CD4-positive, alpha-beta T cell treated with Interleukin-17A for 4 hours (primary cell): ENCODE measurements at regions not wholly inside any gene's neighbourhood (a gene's known extent, or its start where the extent isn't known, plus 50 kb on each side); places are given as distances from the start of the nearest gene placed in this dataset.

Experiments
- DNase-seq: peaks from one replicate; pipeline ENCODE4 v3.0.0-alpha.2; 2020; ENCODE audit warnings: mixed read lengths

GRCh38 chr4:22094217-22094616 lies 145.6 kb upstream of the KCNIP4 start:
- DNase-seq = no peak

DNA sequence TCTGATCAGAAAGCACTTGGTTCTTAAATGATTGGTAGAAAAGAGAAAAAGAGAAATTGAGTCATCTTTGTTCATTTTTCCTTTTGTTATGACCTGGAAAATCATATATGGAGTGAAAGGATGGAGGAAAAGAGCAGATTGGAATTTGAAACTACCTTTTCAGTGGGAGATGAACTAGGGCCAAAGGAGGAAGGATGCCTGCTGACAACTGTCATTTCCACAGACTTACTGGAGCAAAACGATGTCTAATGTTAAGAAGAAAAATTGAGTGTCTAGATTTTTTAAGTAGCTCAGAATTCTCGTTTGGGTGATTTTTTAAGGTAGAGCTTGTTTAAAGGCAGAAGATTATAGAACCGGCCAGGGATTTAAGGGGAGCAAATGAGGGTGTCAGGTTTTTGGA lies 144.6 kb upstream of the KCNIP4 start:
- DNase-seq = no peak

DNA sequence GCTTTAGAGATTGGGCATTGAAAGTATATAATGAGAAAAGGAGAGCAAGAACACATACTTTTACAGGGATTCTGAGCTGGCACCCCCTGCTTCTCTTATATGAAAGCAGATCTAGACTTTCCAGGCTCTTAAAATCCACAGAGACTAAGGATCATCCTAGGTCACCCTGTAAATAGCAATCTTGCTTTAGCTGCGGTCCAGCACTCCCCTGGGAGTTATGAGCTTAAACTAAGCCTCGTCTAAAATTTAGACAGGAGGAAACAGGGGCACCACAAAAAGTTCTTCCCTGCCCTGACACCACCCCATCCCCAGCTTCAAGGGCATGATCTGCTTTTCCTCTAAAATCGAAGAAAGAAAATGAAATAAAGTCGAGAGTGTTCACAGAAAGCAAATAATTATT lies 143.3 kb upstream of the KCNIP4 start:
- no peak for DNase-seq

DNA sequence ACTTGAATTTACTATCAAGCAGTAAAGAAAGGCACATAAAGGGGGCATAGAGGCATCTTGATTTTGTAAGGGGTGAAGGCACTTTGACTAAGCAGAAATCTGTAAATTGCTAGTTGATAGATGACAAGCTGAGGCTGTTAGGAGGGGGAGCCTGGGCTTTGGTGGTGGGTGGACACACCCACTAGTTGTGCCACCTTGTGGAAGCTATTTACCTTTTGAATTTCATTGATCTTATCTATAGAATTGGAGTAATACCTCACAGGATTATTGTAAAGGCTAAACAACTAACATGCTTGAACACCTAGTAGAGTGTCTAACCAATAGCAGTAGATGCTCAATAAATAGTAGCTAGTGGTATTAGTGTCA lies 142.8 kb upstream of the KCNIP4 start:
- DNase-seq = no peak

DNA sequence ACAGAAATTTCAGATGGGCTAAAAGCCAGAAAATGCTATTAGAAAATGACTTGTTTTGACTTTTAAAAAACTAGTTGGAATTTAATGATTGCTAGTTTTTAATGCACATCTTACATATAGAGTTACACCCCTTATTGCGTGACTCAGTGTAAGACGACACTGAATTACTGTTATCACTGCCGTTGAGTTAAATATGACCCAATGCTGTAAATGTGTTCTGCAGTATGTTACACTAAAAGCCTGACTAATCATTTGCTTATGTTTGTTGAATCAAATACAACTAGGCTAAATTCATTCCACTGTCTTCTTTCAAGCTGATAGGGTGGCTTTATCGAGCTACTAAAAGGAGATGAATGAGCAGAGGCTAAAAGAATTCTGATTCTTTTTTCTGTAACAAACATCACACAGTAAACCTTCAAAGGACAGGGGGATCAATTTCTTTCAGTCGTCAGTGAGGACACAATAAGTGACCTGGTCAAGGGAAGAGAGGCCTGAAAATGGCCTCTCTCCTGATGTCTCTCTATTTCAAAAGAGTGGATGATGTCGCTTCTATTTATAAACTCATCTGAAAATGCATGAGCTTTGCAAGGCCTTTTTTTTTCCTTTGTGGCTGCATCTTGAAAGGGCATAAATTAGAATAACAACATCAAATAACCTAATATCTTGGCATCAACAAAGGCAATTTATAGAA lies 142.2 kb upstream of the KCNIP4 start:
- no peak for DNase-seq

DNA sequence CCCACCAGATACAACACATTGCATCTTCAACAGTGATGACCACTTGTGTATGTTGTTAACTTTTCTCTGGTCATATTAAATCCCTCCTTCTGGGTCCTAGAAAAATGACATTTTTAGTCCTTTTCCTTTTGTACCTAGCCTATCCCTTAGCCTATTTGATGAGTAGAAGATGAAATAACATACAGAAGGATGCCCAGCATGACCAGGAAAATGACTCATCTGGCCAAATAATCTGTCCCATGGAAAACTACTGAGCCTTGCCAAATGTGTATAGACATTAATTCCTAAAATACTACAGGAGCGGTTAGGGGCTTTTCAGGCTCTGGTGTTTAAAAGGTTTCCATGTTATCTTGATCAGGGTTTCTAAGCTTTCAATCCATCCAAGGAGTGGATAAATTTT lies 129.0 kb upstream of the KCNIP4 start:
- no peak for DNase-seq

- no peak for DNase-seq
Measured at GRCh38 chr4:22072726-22073125, 124.2 kb upstream of the KCNIP4 start.

- no peak for DNase-seq
Measured at GRCh38 chr4:22072240-22072639, 123.7 kb upstream of the KCNIP4 start.

GRCh38 chr4:22071749-22072148 lies 123.2 kb upstream of the KCNIP4 start:
- no peak for DNase-seq

DNA sequence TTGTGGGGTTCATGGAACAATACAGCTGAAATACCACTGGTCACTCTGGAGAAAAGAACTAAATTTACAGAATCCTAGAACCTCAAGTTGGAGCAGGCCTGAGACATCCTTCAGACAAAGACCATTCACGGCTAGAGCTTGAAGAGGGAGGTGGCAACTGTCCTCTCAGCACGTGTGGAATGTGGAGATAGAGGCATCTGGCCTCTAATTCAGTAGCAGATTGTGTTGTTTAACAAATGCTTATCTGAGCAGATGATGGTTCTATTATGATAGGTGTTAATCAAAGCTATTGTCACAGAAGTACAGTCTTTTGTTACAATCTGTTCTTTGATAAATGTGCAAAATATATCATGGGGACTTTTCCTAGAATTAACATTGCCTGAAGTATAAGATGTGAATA lies 121.7 kb upstream of the KCNIP4 start:
- no peak for DNase-seq

DNA sequence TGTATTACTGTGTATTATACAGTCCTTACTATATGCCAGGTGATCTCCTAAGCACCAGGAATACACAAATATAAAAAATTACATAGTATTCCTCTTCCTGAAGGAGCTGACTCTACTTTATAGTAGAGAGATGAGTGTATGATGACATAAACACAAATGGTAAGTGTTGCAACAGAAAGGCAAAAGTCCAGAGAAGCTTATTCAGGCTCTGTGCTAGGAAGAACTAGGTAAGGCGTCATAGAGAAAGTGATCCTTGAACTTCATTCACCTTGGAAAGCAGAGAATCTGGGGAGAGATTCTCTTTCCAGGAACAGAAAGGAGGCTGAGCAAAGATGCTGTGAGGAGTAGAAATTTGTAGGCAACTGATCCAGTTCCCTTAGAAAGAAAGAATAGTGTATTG lies 115.0 kb upstream of the KCNIP4 start:
- no peak for DNase-seq

DNA sequence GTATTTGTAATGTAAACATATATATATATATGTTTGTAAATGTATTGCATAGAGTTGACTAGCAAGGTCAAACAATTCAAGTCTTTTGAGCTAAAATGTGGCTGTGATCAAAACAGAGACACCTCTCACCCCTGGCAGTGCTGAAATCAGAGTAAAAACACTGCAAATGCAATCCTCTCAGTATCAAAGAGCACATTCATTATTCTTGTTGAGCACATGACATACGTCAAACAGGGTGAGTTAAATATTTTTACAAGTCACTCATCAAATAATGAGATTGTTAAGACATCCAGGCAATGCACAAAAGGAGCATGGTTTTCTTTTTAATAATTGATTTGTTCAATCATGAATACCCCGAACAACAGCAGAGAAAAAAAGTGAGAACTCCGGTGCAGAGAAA lies 114.1 kb upstream of the KCNIP4 start:
- no peak for DNase-seq

- DNase-seq = no peak
Measured at GRCh38 chr4:22055954-22056353, 107.4 kb upstream of the KCNIP4 start.

DNA sequence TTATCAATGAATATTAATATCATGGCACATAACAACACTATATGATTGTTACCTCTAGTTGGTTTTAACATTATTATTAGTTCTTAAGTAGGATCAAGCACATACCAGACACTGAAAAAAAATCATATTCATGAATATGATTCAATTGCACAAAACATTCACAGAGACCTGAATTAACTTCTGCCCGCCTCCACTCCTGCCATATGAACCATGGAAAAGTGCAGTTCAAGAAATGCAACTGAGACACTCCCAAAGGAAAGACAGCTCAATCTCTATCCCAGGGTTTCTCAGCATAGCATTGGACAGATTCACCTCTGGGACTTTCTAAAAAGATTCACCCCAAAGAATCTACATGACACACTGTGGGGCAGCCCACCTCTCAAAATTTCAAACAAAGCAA lies 103.5 kb upstream of the KCNIP4 start:
- DNase-seq = no peak

GRCh38 chr4:22048323-22048722 lies 99.8 kb upstream of the KCNIP4 start:
- DNase-seq = no peak

DNA sequence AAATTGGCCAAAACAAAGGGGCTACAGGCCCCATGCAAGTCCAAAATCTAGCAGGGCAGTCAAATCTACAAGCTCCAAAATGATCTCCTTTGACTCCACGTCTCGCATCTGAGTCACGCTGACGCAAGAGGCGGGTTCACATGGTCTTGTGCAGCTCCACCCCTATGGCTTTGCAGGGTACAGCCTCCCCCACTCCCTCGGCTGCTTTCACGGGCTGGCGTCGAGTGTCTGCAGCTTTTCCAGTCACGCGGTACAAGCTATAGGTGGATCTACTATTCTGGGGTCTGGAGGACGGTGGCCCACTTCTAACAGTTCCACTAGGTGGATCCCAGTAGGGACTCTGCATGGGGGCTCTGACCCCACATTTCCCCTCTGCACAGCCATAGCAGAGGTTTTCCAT lies 99.2 kb upstream of the KCNIP4 start:
- DNase-seq = no peak

DNA sequence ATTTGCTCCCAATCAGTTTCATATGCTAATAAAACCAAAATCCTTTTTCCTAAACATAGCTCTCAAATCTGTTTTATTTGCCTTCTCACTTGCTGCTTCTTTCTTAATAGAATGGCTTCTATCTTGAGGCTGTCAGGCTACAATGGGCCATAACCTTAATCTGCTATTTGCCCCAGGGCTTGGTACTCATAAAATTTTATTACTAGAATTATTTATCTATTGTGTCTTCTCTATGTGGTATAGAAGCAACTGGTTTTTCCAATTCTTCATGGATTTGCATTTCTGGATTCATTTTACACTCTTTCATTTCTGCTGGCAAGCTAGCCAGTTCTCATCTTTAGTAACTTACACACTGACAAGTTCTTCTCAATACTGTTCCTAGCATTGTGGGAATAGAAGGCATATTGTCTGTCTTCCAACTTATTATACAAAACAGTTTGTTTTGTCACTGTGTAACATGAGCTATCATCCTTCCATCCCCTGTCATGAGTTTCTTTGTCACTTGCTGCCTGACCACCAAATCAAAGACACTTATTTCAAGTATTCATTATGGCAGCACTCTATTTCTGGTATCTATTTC lies 96.6 kb upstream of the KCNIP4 start:
- no peak for DNase-seq

- DNase-seq = no peak
Measured at GRCh38 chr4:22031423-22031822, 82.9 kb upstream of the KCNIP4 start.

DNA sequence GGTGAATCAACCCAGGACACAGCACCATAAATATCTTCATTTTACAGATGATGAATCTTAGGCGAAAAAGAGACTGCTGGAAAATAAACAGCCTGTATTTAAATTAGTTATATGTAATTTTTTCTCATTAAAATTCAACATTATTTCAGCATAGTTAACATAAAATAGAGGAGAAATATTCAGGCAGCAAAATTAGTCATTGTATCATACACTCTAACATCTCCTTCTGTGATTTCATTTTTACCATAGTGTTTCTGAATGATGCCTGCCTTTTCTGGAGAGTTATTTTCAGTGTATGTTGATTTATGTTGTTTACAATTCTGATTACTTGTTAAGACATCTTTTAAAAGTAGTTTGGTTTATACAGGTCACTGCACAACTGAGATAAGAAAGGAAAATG lies 82.3 kb upstream of the KCNIP4 start:
- DNase-seq = no peak

GRCh38 chr4:22030307-22030706 lies 81.7 kb upstream of the KCNIP4 start:
- DNase-seq = no peak

DNA sequence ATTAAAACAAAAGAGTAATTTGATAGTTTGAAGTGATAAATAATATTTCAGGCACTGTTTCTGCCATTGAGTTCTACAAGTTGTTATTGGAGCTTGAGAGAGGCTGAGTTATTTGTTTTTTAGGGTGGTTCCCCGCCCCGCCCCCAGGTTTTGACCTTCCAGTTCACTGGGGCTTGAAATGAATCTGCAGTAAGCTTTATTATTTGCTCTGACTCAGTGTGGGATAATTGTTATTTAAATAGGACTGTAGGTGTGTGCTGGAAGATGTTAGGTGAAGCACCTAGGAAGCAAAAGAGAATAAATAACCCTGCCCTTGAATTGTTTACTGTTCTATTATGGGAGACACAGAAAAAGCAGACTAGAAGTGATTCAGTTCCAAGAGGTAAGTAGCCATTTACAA lies 81.2 kb upstream of the KCNIP4 start:
- DNase-seq = no peak

- DNase-seq = no peak
Measured at GRCh38 chr4:22021106-22021505, 72.5 kb upstream of the KCNIP4 start.

DNA sequence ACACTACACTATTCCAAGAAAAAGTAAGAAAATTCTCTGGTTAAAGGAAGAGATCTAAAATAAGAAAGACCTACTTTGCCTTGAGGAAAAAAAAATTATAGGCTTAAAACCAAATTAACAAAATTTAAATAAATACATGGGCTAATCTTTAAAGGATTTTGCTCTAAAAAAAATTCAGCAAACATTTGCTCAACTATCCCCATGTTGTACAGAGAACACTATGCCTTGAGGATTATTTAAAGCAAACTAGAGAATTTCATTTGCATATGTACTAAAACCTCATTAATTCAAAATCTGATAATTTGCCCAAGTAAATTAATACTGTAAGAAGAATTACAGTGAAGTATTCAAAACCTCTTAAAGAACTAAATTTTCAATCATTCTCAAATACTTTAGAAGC lies 71.6 kb upstream of the KCNIP4 start:
- no peak for DNase-seq

- no peak for DNase-seq
Measured at GRCh38 chr4:22019676-22020075, 71.1 kb upstream of the KCNIP4 start.

DNA sequence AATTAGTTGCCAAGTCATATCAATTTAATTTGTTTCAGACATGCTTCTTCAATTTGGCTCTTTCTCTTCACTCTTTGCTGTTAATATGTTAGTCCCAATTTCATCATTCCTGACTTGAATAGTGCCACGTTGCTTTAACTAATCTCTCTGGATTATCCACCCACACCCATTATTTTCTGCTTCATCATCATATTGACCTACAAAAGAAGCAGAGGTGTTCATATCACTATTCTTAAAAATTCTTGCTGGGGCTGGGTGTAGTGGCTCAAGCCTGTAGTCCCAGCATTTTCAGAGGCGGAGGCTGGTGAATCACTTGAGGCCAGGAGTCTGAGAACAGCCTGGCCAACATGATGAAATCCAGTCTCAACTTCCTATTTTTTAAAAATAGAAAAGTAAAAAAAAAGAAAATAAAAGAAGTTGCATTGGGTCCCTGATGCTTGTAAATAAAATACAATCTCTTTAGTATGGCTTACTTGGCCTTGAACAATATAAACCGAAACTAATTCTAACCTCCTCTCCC lies 65.7 kb upstream of the KCNIP4 start:
- DNase-seq = no peak
